Skeletal muscle tissue (tissue), 3 donors: ENCODE measurements at regions not wholly inside any gene's neighbourhood (a gene's known extent, or its start where the extent isn't known, plus 50 kb on each side); places are given as distances from the start of the nearest gene placed in this dataset.

ENCODE experiments used
- H3K27ac ChIP-seq: one replicate; pipeline ENCODE4 v1.7.0; 2013; ENCODE audit warnings: mild to moderate bottlenecking, low read depth, low read length, inconsistent platforms
- H3K27me3 ChIP-seq, 3 donors: one replicate each; pipeline ENCODE4 v1.7.0; 2013; ENCODE audit warnings: low read length in 3 of 3; ENCODE audit not compliant: control insufficient read depth in 3 of 3, insufficient read depth in 3 of 3
- H3K36me3 ChIP-seq, 3 donors: one replicate each; pipeline ENCODE4 v1.7.0; 2013; ENCODE audit warnings: low read length in 3 of 3; ENCODE audit not compliant: control insufficient read depth in 3 of 3, insufficient read depth in 3 of 3
- H3K4me1 ChIP-seq, 3 donors: one replicate each; pipeline ENCODE4 v1.7.0; 2013; ENCODE audit warnings: low read length in 3 of 3, mild to moderate bottlenecking in 3 of 3; ENCODE audit not compliant: control insufficient read depth in 3 of 3, insufficient read depth in 3 of 3
- H3K4me3 ChIP-seq, 3 donors: one replicate each; pipeline ENCODE4 v1.7.0; 2013; ENCODE audit warnings: low read length in 3 of 3
- H3K9ac ChIP-seq, 3 donors: one replicate each; pipeline ENCODE4 v1.7.0; 2013; ENCODE audit warnings: low read length in 3 of 3, mild to moderate bottlenecking in 3 of 3, moderate library complexity in 2 of 3, low read depth in 1 of 3
- H3K9me3 ChIP-seq, 3 donors: one replicate each; pipeline ENCODE4 v1.7.0; 2013; ENCODE audit warnings: low read length in 3 of 3; ENCODE audit not compliant: control insufficient read depth in 3 of 3
- donor health status: Osteomylitis.

GRCh38 chr2:238730001-238730669 lies 117.8 kb upstream of the TWIST2 start:
- peaks cover 0 to 9% (median 3%) of the 10 kb centered on the region in 3 donors for H3K9me3 ChIP-seq
- H3K4me3 ChIP-seq = no peak overlapping the region
- H3K36me3 ChIP-seq = no peaks in the 10 kb centered on the region
- peak overlapping the region; percentile 71 for H3K27ac ChIP-seq
- H3K4me1 ChIP-seq = peaks cover 5 to 9% (median 6%) of the 10 kb centered on the region in 3 donors
- H3K9ac ChIP-seq = no peak overlapping the region
- H3K27me3 ChIP-seq = peaks cover 0 to 2% (median 2%) of the 10 kb centered on the region in 3 donors

GRCh38 chr2:238730881-238731280 lies 117.0 kb upstream of the TWIST2 start:
- H3K4me3 ChIP-seq = no peak overlapping the region
- peaks cover 5 to 9% (median 6%) of the 10 kb centered on the region in 3 donors for H3K4me1 ChIP-seq
- H3K27ac ChIP-seq = no peak overlapping the region
- H3K36me3 ChIP-seq = no peaks in the 10 kb centered on the region
- H3K9me3 ChIP-seq = peaks cover 0 to 2% (median 0%) of the 10 kb centered on the region in 3 donors
- peaks cover 0 to 2% (median 0%) of the 10 kb centered on the region in 3 donors for H3K27me3 ChIP-seq
- H3K9ac ChIP-seq = no peak overlapping the region

DNA sequence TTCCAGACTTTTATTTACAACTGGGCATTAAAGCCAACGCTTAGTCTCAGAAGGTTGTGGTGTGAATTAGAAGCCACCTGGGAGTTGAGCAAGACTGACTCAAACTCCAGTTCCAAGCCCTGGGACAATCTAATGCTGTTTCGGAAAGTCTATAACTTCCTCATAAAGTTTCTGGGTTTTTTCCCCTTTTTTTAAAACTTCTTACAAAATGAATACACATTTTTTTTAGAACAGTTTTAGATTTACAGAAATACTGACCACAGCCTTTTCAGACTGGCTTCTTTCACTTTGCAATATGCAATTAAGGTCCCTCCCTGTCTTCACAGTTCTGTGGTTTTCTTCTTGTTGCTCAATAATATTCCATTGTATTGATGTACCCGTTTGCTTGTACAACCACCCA lies 115.9 kb upstream of the TWIST2 start:
- H3K36me3 ChIP-seq = no peaks in the 10 kb centered on the region
- H3K4me3 ChIP-seq = no peak overlapping the region
- no peaks in the 10 kb centered on the region for H3K9me3 ChIP-seq
- no peak overlapping the region for H3K9ac ChIP-seq
- H3K27me3 ChIP-seq = peaks cover 0 to 2% (median 0%) of the 10 kb centered on the region in 3 donors
- no peak overlapping the region for H3K27ac ChIP-seq
- peaks cover 5 to 9% (median 6%) of the 10 kb centered on the region in 3 donors for H3K4me1 ChIP-seq

- no peaks in the 10 kb centered on the region for H3K36me3 ChIP-seq
- H3K27ac ChIP-seq = no peak overlapping the region
- no peak overlapping the region for H3K9ac ChIP-seq
- no peaks in the 10 kb centered on the region for H3K4me1 ChIP-seq
- H3K27me3 ChIP-seq = peaks cover 10 to 28% (median 14%) of the 10 kb centered on the region in 3 donors
- no peaks in the 10 kb centered on the region for H3K9me3 ChIP-seq
- H3K4me3 ChIP-seq = no peak overlapping the region
Observed at GRCh38 chr2:238738917-238739316, 109.0 kb upstream of the TWIST2 start.

- Histone ChIP-seq H3K4me3 (no peak overlapping the region), H3K27ac (no peak overlapping the region), H3K9ac (no peak overlapping the region), H3K27me3 (peaks cover 10 to 28% (median 14%) of the 10 kb centered on the region in 3 donors), H3K4me1 (no peaks in the 10 kb centered on the region), H3K36me3 (no peaks in the 10 kb centered on the region), H3K9me3 (no peaks in the 10 kb centered on the region)
Observed at GRCh38 chr2:238739668-238740067, 108.2 kb upstream of the TWIST2 start.

DNA sequence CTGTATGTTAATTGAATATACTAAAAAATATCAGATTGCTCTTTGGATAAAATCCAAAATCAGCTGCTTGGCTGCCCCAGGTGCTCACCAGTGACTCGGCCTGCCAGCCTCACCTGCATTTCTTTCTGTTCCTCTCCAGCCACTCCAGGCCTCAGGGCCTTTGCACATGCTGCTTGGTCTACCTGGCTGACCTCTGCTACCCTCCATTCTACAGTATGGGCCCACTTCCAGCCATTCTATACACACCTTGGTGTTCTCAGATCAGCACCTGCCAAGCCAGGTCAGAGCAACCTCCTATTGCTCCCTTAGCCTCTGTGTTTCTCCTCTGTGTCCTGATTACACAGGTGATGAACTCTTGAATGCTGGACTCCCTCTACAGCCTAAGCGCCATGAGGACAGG lies 106.6 kb upstream of the TWIST2 start:
- Histone ChIP-seq H3K27me3 (peaks cover 17 to 36% (median 19%) of the 10 kb centered on the region in 3 donors), H3K36me3 (no peaks in the 10 kb centered on the region)

GRCh38 chr2:238742066-238742465 lies 105.8 kb upstream of the TWIST2 start:
- peaks cover 23 to 44% (median 27%) of the 10 kb centered on the region in 3 donors for H3K27me3 ChIP-seq
- H3K27ac ChIP-seq = no peak overlapping the region
- no peaks in the 10 kb centered on the region for H3K36me3 ChIP-seq
- H3K9ac ChIP-seq = no peak overlapping the region
- H3K4me3 ChIP-seq = no peak overlapping the region
- no peaks in the 10 kb centered on the region for H3K4me1 ChIP-seq
- no peaks in the 10 kb centered on the region for H3K9me3 ChIP-seq

More for the DNA sequence above, 106.6 kb upstream of the TWIST2 start:
- Histone ChIP-seq H3K9ac (no peak overlapping the region), H3K4me1 (no peaks in the 10 kb centered on the region), H3K4me3 (no peak overlapping the region), H3K27ac (no peak overlapping the region), H3K9me3 (no peaks in the 10 kb centered on the region)

- Histone ChIP-seq H3K4me3 (no peak overlapping the region), H3K9me3 (no peaks in the 10 kb centered on the region), H3K9ac (no peak overlapping the region), H3K36me3 (no peaks in the 10 kb centered on the region), H3K27ac (no peak overlapping the region), H3K4me1 (no peaks in the 10 kb centered on the region), H3K27me3 (peaks cover 23 to 45% (median 27%) of the 10 kb centered on the region in 3 donors)
Observed at GRCh38 chr2:238742664-238743063, 105.2 kb upstream of the TWIST2 start.

GRCh38 chr2:238743243-238744065 lies 104.4 kb upstream of the TWIST2 start:
- H3K36me3 ChIP-seq = no peaks in the 10 kb centered on the region
- H3K27me3 ChIP-seq = peaks cover 23 to 43% (median 27%) of the 10 kb centered on the region in 3 donors

GRCh38 chr2:238744951-238745350 lies 102.9 kb upstream of the TWIST2 start:
- no peak overlapping the region for H3K9ac ChIP-seq
- H3K4me3 ChIP-seq = no peak overlapping the region
- H3K36me3 ChIP-seq = no peaks in the 10 kb centered on the region
- H3K27ac ChIP-seq = no peak overlapping the region
- peaks cover 2 to 9% (median 4%) of the 10 kb centered on the region in 3 donors for H3K9me3 ChIP-seq
- H3K4me1 ChIP-seq = no peaks in the 10 kb centered on the region
- H3K27me3 ChIP-seq = peaks cover 21 to 40% (median 27%) of the 10 kb centered on the region in 3 donors

More at GRCh38 chr2:238743243-238744065, 104.4 kb upstream of the TWIST2 start:
- Histone ChIP-seq H3K9me3 (no peaks in the 10 kb centered on the region), H3K9ac (no peak overlapping the region), H3K4me3 (no peak overlapping the region), H3K4me1 (no peaks in the 10 kb centered on the region), H3K27ac (no peak overlapping the region)
